HepG2 (cell line): ENCODE measurements at regions not wholly inside any gene's neighbourhood (a gene's known extent, or its start where the extent isn't known, plus 50 kb on each side); places are given as distances from the start of the nearest gene placed in this dataset.

ENCODE experiments used
- ATAC-seq: fragments of 200-7000 bp; cut with Tn5 transposase; 3 replicates; pipeline ENCODE4 v1.9.1; 2020; ENCODE audit warnings: mild to moderate bottlenecking, moderate library complexity
- BruUV-seq: library from RNA; stranded (reverse); fragments of 400-500 nt; replicated peaks from 2 replicates; lab custom pipeline; 2021; lab: Mats Ljungman, UMichigan
- CTCF ChIA-PET: fragments of 300-600 bp; formaldehyde crosslinking; extraction: SDS; loops from one replicate; lab custom pipeline; 2021; ENCODE audit warnings: low total read pairs, inconsistent platforms, low intra/inter-chr PET ratio; lab: Yijun Ruan, JAX
- POLR2A ChIA-PET: fragments of 350-600 bp; sonication (Branson Sonifier 250); formaldehyde crosslinking; loops from one replicate; lab custom pipeline; 2020; ENCODE audit warnings: antibody characterized with exemption, inconsistent platforms; lab: Yijun Ruan, JAX
- DNase-seq: peaks from one replicate; pipeline ENCODE4 v3.0.0-alpha.2; 2015; ENCODE audit warnings: low spot score
- FAIRE-seq: peaks from 3 replicates; lab custom pipeline; 2011; peaks lifted over from hg19 to GRCh38; lab: Jason Lieb, UNC
- H2AFZ ChIP-seq: one replicate; pipeline ENCODE4 v1.6.1; 2011; ENCODE audit warnings: low read length, inconsistent platforms
- H3K27ac ChIP-seq: fragments of 300-600 bp; 3 replicates; pipeline ENCODE4 v1.8.0; 2011; ENCODE audit warnings: mixed run types, mild to moderate bottlenecking, mixed read lengths, low read length, inconsistent platforms; ENCODE audit not compliant: insufficient read depth; ENCODE audit errors: extremely low read length
- H3K27me3 ChIP-seq, 2 experiments: fragments of 200-600 bp in 1 of 2; 2 replicates in 1 of 2; 3 replicates in 1 of 2; pipeline versions ENCODE4 v1.6.0 to v1.8.0; 2011; ENCODE audit warnings: low read length in 2 of 2, mild to moderate bottlenecking in 2 of 2, moderate library complexity in 2 of 2, inconsistent platforms in 1 of 2; ENCODE audit not compliant: insufficient read depth in 2 of 2, control insufficient read depth in 1 of 2
- H3K36me3 ChIP-seq, 2 experiments: fragments of 200-600 bp in 1 of 2; replicated peaks in 1 of 2; 2 replicates in 1 of 2; 3 replicates in 1 of 2; pipeline versions ENCODE4 v1.5.1 to v1.8.0; 2011; ENCODE audit warnings: low read length in 2 of 2, inconsistent platforms in 1 of 2; ENCODE audit not compliant: insufficient read depth in 2 of 2, control insufficient read depth in 1 of 2
- H3K4me1 ChIP-seq: 2 replicates; pipeline ENCODE4 v1.5.1; 2012; ENCODE audit warnings: low read length, inconsistent platforms; ENCODE audit not compliant: insufficient read depth
- H3K4me2 ChIP-seq: 2 replicates; pipeline ENCODE4 v1.6.0; 2011; ENCODE audit warnings: low read depth, low read length, inconsistent platforms
- H3K4me3 ChIP-seq, 3 experiments: fragments of 200-600 bp in 1 of 3; sonication (generic), shearing (Covaris generic) in 1 of 3; replicated peaks in 1 of 3; 2 replicates each; pipeline ENCODE4 v1.5.1; 2011 to 2016; ENCODE audit warnings: low read length in 3 of 3, inconsistent platforms in 2 of 3, low read depth in 2 of 3, mild to moderate bottlenecking in 2 of 3, control low read depth in 1 of 3, mixed read lengths in 1 of 3; ENCODE audit not compliant: insufficient read depth in 1 of 3
- H3K79me2 ChIP-seq: one replicate; pipeline ENCODE4 v1.6.1; 2011; ENCODE audit warnings: low read length, inconsistent platforms; ENCODE audit not compliant: insufficient read depth
- H3K9ac ChIP-seq: 2 replicates; pipeline ENCODE4 v1.6.0; 2011; ENCODE audit warnings: mild to moderate bottlenecking, low read depth, low read length, inconsistent platforms; ENCODE audit not compliant: insufficient read depth
- H3K9me3 ChIP-seq: 2 replicates; pipeline ENCODE4 v1.5.1; 2012; ENCODE audit warnings: mild to moderate bottlenecking, low read length
- H4K20me1 ChIP-seq: 2 replicates; pipeline ENCODE4 v1.6.0; 2011; ENCODE audit warnings: inconsistent platforms, mild to moderate bottlenecking, low read length, moderate library complexity; ENCODE audit not compliant: insufficient read depth
- ATF3 ChIP-seq: sonication (generic); formaldehyde crosslinking; IDR thresholded peaks from 2 replicates; pipeline ENCODE4 v1.4.0; 2020; ENCODE audit warnings: missing genetic modification reagents
- CCDC6 ChIP-seq: sonication (generic); formaldehyde crosslinking; IDR thresholded peaks from 2 replicates; pipeline ENCODE4 v1.8.1; 2022; ENCODE audit warnings: mild to moderate bottlenecking, missing genetic modification reagents, moderate library complexity
- CEBPZ ChIP-seq: IDR thresholded peaks from 2 replicates; pipeline ENCODE4 v1.6.1; 2012; ENCODE audit warnings: low read length, improper control_type of control experiment
- ETV5 ChIP-seq: IDR thresholded peaks from 2 replicates; pipeline ENCODE4 v1.6.1; 2018; ENCODE audit warnings: missing biosample characterization, missing genetic modification reagents, inconsistent platforms, borderline replicate concordance
- HMG20A ChIP-seq: IDR thresholded peaks from 2 replicates; pipeline ENCODE4 v1.6.1; 2016; ENCODE audit warnings: borderline replicate concordance
- KLF9 ChIP-seq: IDR thresholded peaks from 2 replicates; pipeline ENCODE4 v1.6.1; 2016; ENCODE audit warnings: low read depth
- MAFK ChIP-seq, 2 experiments: IDR thresholded peaks in 1 of 2; conservative IDR thresholded peaks in 1 of 2; 2 replicates each; pipeline ENCODE4 v1.6.1; 2011; ENCODE audit warnings: improper control_type of control experiment in 2 of 2, low read length in 2 of 2
- MLLT10 ChIP-seq: sonication (generic); formaldehyde crosslinking; IDR thresholded peaks from 2 replicates; pipeline ENCODE4 v1.4.0; 2020; ENCODE audit warnings: missing genetic modification reagents
- NCOA2 ChIP-seq: sonication (generic); formaldehyde crosslinking; IDR thresholded peaks from 2 replicates; pipeline ENCODE4 v1.8.0; 2022; ENCODE audit warnings: inconsistent platforms
- PAF1 ChIP-seq: IDR thresholded peaks from 2 replicates; pipeline ENCODE4 v1.6.1; 2016; ENCODE audit warnings: missing genetic modification reagents, missing compliant biosample characterization
- RCOR2 ChIP-seq: IDR thresholded peaks from 2 replicates; pipeline ENCODE4 v1.6.1; 2016; ENCODE audit warnings: missing biosample characterization, missing genetic modification reagents
- SMARCC2 ChIP-seq: fragments of 450-650 bp; IDR thresholded peaks from 2 replicates; pipeline ENCODE4 v1.6.1; 2017; ENCODE audit warnings: antibody characterized with exemption, mild to moderate bottlenecking
- SMYD3 ChIP-seq: sonication (generic); formaldehyde crosslinking; IDR thresholded peaks from 2 replicates; pipeline ENCODE4 v1.8.1; 2023; ENCODE audit warnings: mild to moderate bottlenecking, missing genetic modification reagents
- SP140L ChIP-seq: sonication (generic); formaldehyde crosslinking; IDR thresholded peaks from 2 replicates; pipeline ENCODE4 v1.4.0; 2020; ENCODE audit warnings: missing genetic modification reagents, borderline replicate concordance
- TCF7 ChIP-seq: sonication (generic); IDR thresholded peaks from 2 replicates; pipeline ENCODE4 v1.6.1; 2016; ENCODE audit warnings: antibody characterized with exemption, low read depth
- ZNF138 ChIP-seq: sonication (generic); formaldehyde crosslinking; IDR thresholded peaks from 2 replicates; pipeline ENCODE4 v1.5.0; 2020; ENCODE audit warnings: mild to moderate bottlenecking, low read depth, missing genetic modification reagents
- ZNF614 ChIP-seq: IDR thresholded peaks from 2 replicates; pipeline ENCODE4 v1.6.1; 2018; ENCODE audit warnings: missing biosample characterization, missing genetic modification reagents, inconsistent platforms, borderline replicate concordance
- ZSCAN31 ChIP-seq: sonication (generic); formaldehyde crosslinking; IDR thresholded peaks from 2 replicates; pipeline ENCODE4 v1.5.0; 2020; ENCODE audit warnings: low read depth, mild to moderate bottlenecking, missing genetic modification reagents
- WGBS: methylation state at CpG from one replicate; pipeline ENCODE4 v1.1.6; 2017; ENCODE audit warnings: low lambda C conversion rate; 5-methylcytosine and 5-hydroxymethylcytosine counted together
- in situ Hi-C: cut with HindIII; loops from 2 replicates; pipeline ENCODE4 v1.10.0; 2017; ENCODE audit warnings: low pct_unique_long_range_greater_than_20kb; ENCODE audit not compliant: extremely low pct_ligation_motif_present
- intact Hi-C: fragments of 100-400 bp; cut with micrococcal nuclease; formaldehyde crosslinking; loops from one replicate; pipeline ENCODE4 v1.10.0; 2022; ENCODE audit not compliant: unreplicated experiment

GRCh38 chr12:46556819-46557524 is 184.4 kb upstream of the SLC38A2 start:
- BruUV-seq, result no TSS peak
- in situ Hi-C loops, result no loop called here

GRCh38 chr12:46556105-46556559 is 183.6 kb upstream of the SLC38A2 start:
- Histone ChIP-seq H3K9ac (no peak overlapping the region), H3K4me3 (no peak overlapping the region), H3K9me3 (no peaks in the 10 kb centered on the region), H3K4me2 (no peak overlapping the region), H3K79me2 (no peaks in the 10 kb centered on the region), H3K4me1 (peaks cover 26% of the 10 kb centered on the region), H2AFZ (no peak overlapping the region), H3K27me3 (no peaks in the 10 kb centered on the region), H3K27ac (no peak overlapping the region), H3K36me3 (no peaks in the 10 kb centered on the region), H4K20me1 (no peaks in the 10 kb centered on the region)
- ChIA-PET POLR2A (interaction anchor here (1.0 to 1.5 kb wide), 4 partner anchors 13 to 172 kb away, joined by 3 to 5 read pairs (median 4); no protein-coding TSS in a partner anchor), CTCF (no interaction called here)
- in situ Hi-C loops (no loop called here), intact Hi-C loops (loop anchor here (5.0 kb wide), 1 partner anchor 64 kb away; no protein-coding TSS in a partner anchor)
- ATAC-seq (no peak; the same call in 1 of the 3 replicates), FAIRE-seq (peak; percentile 39), DNase-seq (peak; percentile 87)
- 61% methylated on average over 2 of the region's 2 CpGs for WGBS
- no TSS peak for BruUV-seq
- peak; percentile 65 for TF ChIP-seq NCOA2 (CRISPR knock-in tag)
- peak; percentile 51 to 65 for TF ChIP-seq MAFK (conservative IDR thresholded peaks at IDR 0.05 in 1 of 2, IDR thresholded peaks at IDR 0.05 in 1 of 2; ENCODE audit: low read length in 2 of 2)
- peak; percentile 56; the same call in 1 of the 2 replicates for TF ChIP-seq HMG20A
- TF ChIP-seq MLLT10 (CRISPR knock-in tag), result no peak
- 0 out of 2 replicates have a peak, but pooled peaks have one; percentile 16 for TF ChIP-seq RCOR2
- TF ChIP-seq ZSCAN31 (CRISPR knock-in tag), result no peak
- TF ChIP-seq PAF1, result no peak
- no peak for TF ChIP-seq CEBPZ
- no peak for TF ChIP-seq SMYD3 (CRISPR knock-in tag)
- no peak for TF ChIP-seq SP140L (CRISPR knock-in tag)
- TF ChIP-seq ZNF138 (CRISPR knock-in tag), result no peak
- TF ChIP-seq CCDC6 (CRISPR knock-in tag), result no peak
- peak; percentile 39; the same call in 1 of the 2 replicates for TF ChIP-seq ATF3
- no peak for TF ChIP-seq KLF9 (CRISPR knock-in tag)

More at GRCh38 chr12:46556819-46557524, 184.4 kb upstream of the SLC38A2 start:
- no peaks in the 10 kb centered on the region for H3K79me2 ChIP-seq
- no peaks in the 10 kb centered on the region for H3K9me3 ChIP-seq
- intact Hi-C loops, result loop anchor here (5.0 kb wide), 1 partner anchor 65 kb away; no protein-coding TSS in a partner anchor
- H4K20me1 ChIP-seq, result no peaks in the 10 kb centered on the region
- no peaks in the 10 kb centered on the region for H3K27me3 ChIP-seq
- no peak overlapping the region for H3K4me3 ChIP-seq
- FAIRE-seq, result no peak
- TF ChIP-seq TCF7 (no peak), ETV5 (CRISPR knock-in tag) (no peak), SMARCC2 (no peak), ZNF614 (no peak)
- TF ChIP-seq, all 625 proteins: peak for 0
- H3K36me3 ChIP-seq, result no peaks in the 10 kb centered on the region
- WGBS, result 94% methylated on average over 6 of the region's 6 CpGs
- ChIA-PET POLR2A (interaction anchor here (1.5 kb wide), 1 partner anchor 20 kb away, joined by 4 read pairs; no protein-coding TSS in a partner anchor), CTCF (no interaction called here)
- H3K27ac ChIP-seq, result no peak overlapping the region
- ATAC-seq (no peak), DNase-seq (no peak)
- H3K4me1 ChIP-seq, result peaks cover 32% of the 10 kb centered on the region
- H2AFZ ChIP-seq, result no peak overlapping the region
- H3K9ac ChIP-seq, result no peak overlapping the region
- no peak overlapping the region for H3K4me2 ChIP-seq
